DND-41 (cell line): ENCODE measurements at regions not wholly inside any gene's neighbourhood (a gene's known extent, or its start where the extent isn't known, plus 50 kb on each side); places are given as distances from the start of the nearest gene placed in this dataset.

Experiments used
- EZH2 ChIP-seq: IDR thresholded peaks from 3 replicates; pipeline ENCODE4 v1.6.1; 2012; ENCODE audit warnings: borderline replicate concordance, low read depth, mild to moderate bottlenecking, moderate library complexity, low read length, inconsistent platforms; ENCODE audit not compliant: severe bottlenecking
- TF ChIP-seq, protein P1 (sequence below): IDR thresholded peaks from 2 replicates; pipeline ENCODE4 v1.5.1; 2012; ENCODE audit warnings: borderline replicate concordance, low read length, moderate library complexity, mild to moderate bottlenecking; ENCODE audit not compliant: poor library complexity, severe bottlenecking; ENCODE audit errors: extremely low read depth

DNA sequence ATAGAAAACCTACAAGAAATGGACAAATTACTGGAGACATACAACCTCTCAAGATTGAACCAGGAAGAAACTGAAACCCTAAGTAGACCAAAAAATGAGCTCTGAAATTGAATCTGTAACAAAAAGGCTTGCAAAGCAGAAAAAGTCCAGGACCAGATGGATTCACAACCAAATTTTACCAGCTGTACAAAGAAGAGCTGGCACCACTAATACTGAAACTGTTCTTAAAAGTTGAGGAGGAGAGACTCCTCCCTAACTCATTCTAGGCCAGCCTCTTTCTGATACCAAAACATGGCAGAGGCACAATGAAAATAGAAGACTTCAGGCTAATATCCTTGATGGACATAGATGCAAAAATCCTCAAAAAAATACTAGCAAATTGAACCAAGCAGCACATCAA, 542.3 kb downstream of the CYLC2 start:
- TF ChIP-seq, protein P1, sequence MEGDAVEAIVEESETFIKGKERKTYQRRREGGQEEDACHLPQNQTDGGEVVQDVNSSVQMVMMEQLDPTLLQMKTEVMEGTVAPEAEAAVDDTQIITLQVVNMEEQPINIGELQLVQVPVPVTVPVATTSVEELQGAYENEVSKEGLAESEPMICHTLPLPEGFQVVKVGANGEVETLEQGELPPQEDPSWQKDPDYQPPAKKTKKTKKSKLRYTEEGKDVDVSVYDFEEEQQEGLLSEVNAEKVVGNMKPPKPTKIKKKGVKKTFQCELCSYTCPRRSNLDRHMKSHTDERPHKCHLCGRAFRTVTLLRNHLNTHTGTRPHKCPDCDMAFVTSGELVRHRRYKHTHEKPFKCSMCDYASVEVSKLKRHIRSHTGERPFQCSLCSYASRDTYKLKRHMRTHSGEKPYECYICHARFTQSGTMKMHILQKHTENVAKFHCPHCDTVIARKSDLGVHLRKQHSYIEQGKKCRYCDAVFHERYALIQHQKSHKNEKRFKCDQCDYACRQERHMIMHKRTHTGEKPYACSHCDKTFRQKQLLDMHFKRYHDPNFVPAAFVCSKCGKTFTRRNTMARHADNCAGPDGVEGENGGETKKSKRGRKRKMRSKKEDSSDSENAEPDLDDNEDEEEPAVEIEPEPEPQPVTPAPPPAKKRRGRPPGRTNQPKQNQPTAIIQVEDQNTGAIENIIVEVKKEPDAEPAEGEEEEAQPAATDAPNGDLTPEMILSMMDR, result no peak
- no peak for TF ChIP-seq EZH2
